ENCODE measurements at regions not wholly inside any gene's neighbourhood (a gene's known extent, or its start where the extent isn't known, plus 50 kb on each side); places are given as distances from the start of the nearest gene placed in this dataset.
"Not testable (repeated sequence)": the region's sequence is repeated elsewhere in the genome, so short reads cannot be mapped to it uniquely, and the experiment has no call there.

DNA sequence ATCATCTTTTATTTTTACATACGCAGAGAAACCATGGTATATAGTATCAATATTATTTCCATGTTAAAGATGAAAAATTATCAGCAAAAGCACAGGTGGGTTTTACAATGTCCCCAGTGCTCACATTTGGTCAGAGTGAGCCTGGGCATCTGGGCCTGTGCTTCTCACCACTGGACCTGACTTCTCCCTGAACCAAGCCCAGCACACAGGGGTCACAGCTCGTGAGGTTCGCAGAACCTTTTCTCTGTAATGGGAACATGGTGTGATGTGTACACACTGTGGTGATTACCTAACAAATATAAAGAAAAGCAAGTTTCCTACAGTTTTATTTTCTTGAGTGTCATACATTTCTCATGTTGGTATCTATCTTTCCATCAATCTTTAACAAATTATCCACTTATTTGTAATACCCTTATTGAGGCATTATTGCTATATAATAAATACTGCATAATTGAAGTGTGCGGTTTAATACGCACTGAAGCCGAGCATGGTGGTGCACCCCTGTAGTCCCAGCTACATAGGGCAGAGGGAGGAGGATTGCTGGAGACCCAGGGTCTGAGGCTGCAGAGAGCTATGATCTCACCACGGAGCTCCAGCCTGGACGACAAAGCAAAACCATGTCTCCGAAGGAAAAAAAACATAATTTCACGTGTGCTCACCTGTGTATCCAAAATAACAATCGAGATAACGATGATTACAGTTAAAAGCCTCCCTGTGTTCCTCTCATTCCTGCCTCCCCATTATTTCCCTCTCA lies 743.2 kb downstream of the TMEM121 start:
- 57 to 58% methylated on average over 12 of the region's 12 CpGs for WGBS, 2 donors
- no peak for ATAC-seq
- Histone ChIP-seq H3K36me3 (replicated peaks in 1 of 2; ENCODE audit: insufficient read depth in 1 of 2, low read depth in 2 of 2) (no peaks in the 10 kb centered on the region), H3K4me3 (no peak overlapping the region), H3K4me1 (no peaks in the 10 kb centered on the region), H3K27ac (no peak overlapping the region), H3K27me3 (peaks cover 0 to 9% of the 10 kb centered on the region in 2 donors), H3K9me3 (no peaks in the 10 kb centered on the region)
- no peak for DNase-seq
- TF ChIP-seq, protein P1, sequence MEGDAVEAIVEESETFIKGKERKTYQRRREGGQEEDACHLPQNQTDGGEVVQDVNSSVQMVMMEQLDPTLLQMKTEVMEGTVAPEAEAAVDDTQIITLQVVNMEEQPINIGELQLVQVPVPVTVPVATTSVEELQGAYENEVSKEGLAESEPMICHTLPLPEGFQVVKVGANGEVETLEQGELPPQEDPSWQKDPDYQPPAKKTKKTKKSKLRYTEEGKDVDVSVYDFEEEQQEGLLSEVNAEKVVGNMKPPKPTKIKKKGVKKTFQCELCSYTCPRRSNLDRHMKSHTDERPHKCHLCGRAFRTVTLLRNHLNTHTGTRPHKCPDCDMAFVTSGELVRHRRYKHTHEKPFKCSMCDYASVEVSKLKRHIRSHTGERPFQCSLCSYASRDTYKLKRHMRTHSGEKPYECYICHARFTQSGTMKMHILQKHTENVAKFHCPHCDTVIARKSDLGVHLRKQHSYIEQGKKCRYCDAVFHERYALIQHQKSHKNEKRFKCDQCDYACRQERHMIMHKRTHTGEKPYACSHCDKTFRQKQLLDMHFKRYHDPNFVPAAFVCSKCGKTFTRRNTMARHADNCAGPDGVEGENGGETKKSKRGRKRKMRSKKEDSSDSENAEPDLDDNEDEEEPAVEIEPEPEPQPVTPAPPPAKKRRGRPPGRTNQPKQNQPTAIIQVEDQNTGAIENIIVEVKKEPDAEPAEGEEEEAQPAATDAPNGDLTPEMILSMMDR (IDR thresholded peaks at IDR 0.05): no peak
- TF ChIP-seq POLR2A (IDR thresholded peaks at IDR 0.05): no peak
- intact Hi-C loops (cut with DNase I): no loop called here

DNA sequence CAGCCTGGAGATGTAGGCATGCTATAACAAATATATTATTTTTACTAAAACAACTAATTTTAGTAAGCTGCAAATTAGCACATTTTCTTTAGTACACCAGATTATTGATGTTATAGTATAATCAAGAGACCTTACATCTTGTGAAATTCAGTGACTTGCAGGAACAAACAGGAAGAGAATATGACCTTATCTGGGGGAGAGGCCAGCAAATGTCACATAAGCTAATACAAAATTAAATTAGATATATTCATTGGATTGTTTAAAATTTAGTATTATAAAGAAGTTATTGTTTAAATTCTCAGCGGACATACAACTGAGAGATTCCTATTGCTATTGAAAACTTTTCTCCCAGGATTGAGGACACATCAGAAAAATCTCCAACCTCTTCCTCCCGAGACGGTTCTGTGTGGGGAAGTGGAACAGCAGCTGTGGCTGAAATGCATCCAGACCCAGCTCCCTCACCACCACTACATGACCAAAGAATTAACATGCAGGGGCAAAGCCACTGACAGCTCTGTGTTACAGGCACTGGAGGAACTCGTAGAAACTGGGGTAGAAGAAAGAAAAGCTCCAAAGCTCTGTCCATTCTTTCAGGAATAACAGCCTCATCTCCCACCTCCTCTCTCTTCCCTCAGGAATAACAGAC lies 744.2 kb downstream of the TMEM121 start:
- intact Hi-C loops (cut with DNase I): not testable (repeated sequence)
- 29 to 53% methylated on average over 3 to 4 of the region's 4 CpGs for WGBS, 2 donors

DNA sequence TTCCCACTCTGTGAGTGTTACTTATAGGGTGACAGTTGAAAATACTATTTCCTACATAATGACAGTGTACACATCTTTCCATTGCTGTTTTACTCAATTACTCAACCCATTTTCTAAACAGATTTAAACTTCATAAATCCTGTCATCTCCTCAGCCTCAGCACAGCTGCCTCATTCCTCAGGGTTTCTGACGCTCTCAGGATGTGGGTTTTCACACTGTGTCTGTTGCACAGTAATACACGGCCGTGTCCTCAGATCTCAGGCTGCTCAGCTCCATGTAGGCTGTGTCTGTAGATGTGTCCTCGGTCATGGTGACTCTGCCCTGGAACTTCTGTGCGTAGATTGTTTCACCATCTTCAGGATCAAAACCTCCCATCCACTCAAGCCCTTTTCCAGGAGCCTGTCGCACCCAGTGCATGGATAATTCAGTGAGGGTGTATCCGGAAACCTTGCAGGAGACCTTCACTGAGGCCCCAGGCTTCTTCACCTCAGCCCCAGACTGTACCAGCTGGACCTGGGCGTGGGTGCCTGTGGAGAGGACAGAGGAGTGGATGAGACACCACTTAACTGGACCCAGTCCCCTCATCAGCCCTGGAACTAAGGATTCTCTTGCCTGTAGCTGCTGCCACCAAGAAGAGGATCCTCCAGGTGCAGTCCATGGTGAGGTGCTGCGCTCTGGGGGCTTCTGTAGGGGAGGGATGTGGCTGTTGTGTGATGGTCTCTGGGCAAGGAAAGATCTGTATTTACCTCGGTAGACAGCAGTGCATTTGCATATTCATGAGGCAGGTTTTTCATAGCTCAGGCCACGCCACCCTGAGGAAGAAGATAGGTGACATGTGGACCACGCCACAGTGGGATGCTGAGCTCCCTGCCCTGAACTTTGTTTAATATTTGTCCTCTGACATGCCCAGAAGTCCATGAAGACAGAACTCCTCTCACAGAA lies 750.2 kb downstream of the TMEM121 start:
- no peak for ATAC-seq
- Histone ChIP-seq H3K27me3 (no peaks in the 10 kb centered on the region), H3K4me1 (no peaks in the 10 kb centered on the region), H3K9me3 (no peaks in the 10 kb centered on the region), H3K4me3 (no peak overlapping the region), H3K36me3 (replicated peaks in 1 of 2; ENCODE audit: insufficient read depth in 1 of 2, low read depth in 2 of 2) (no peaks in the 10 kb centered on the region), H3K27ac (no peak overlapping the region)
- no peak for DNase-seq
- intact Hi-C loops (cut with DNase I): no loop called here
- WGBS, 2 donors: 34 to 45% methylated on average over 12 of the region's 12 CpGs
- TF ChIP-seq, protein P1 (IDR thresholded peaks at IDR 0.05): no peak
- TF ChIP-seq POLR2A (IDR thresholded peaks at IDR 0.05): no peak

More for the DNA sequence above, 744.2 kb downstream of the TMEM121 start:
- not testable (repeated sequence) for H3K9me3 ChIP-seq; H3K36me3 ChIP-seq (replicated peaks in 1 of 2; ENCODE audit: insufficient read depth in 1 of 2, low read depth in 2 of 2); DNase-seq; H3K4me1 ChIP-seq; H3K27me3 ChIP-seq; H3K4me3 ChIP-seq; H3K27ac ChIP-seq; ATAC-seq

DNA sequence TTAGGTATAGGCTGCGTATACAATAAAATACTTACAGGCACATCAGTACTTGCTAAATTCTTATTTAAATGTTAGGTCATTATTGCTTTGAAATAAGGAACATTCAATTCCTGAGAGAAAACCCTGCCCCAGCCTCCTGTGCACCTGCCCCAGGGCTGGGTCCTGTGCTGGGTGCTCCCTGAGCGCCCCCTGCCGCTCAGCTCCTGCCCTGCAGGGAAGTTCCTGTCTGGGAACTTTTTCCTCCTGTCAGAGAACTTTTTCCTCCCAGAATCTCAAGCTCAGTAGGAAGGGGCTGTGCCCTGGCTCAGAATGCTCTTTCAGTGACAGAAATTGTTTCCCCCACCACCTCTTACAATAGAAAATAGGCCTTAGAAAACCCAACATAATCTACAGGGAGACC lies 751.1 kb downstream of the TMEM121 start:
- WGBS, 2 donors: 24 to 31% methylated on average over 3 of the region's 3 CpGs
- DNase-seq (peak in 1 of 4 donors; percentile 41), ATAC-seq (no peak)
- H3K27ac ChIP-seq: no peak overlapping the region
- H3K4me3 ChIP-seq: no peak overlapping the region
- no peaks in the 10 kb centered on the region for H3K36me3 ChIP-seq (replicated peaks in 1 of 2; ENCODE audit: insufficient read depth in 1 of 2, low read depth in 2 of 2)
- H3K9me3 ChIP-seq: no peaks in the 10 kb centered on the region
- intact Hi-C loops (cut with DNase I): no loop called here
- H3K4me1 ChIP-seq: no peaks in the 10 kb centered on the region
- no peaks in the 10 kb centered on the region for H3K27me3 ChIP-seq
- TF ChIP-seq, protein P1 (IDR thresholded peaks at IDR 0.05): peak; percentile 15 to 52 (median 35)
- TF ChIP-seq POLR2A (IDR thresholded peaks at IDR 0.05): no peak

DNA sequence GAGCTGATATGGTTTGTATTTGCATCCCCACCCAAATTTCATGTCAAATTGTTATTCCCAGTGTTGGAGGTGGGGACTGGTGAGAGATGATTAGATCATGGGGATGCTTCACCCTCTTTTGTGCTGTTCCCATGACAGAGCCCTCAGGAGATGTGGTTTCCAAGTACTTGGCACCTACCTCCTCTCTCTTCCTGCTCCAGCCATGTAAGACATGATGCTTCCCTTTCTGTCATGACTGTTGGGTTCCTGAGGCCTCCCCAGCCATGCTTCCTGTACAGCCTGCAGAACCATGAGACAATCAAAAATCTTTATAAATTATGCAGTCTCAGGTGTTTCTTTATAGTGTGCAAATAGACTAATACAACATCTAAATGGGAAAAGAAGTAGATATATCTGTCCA lies 754.5 kb downstream of the TMEM121 start:
- ATAC-seq (no peak), DNase-seq (no peak)
- Histone ChIP-seq H3K4me3 (no peak overlapping the region), H3K27ac (no peak overlapping the region), H3K27me3 (no peaks in the 10 kb centered on the region), H3K9me3 (no peaks in the 10 kb centered on the region), H3K36me3 (replicated peaks in 1 of 2; ENCODE audit: insufficient read depth in 1 of 2, low read depth in 2 of 2) (no peaks in the 10 kb centered on the region), H3K4me1 (no peaks in the 10 kb centered on the region)
- intact Hi-C loops (cut with DNase I): no loop called here
- no peak for TF ChIP-seq POLR2A (IDR thresholded peaks at IDR 0.05)
- TF ChIP-seq, protein P1 (IDR thresholded peaks at IDR 0.05): no peak

All from body of pancreas (tissue), 4 donors.